ENCODE measurements at regions not wholly inside any gene's neighbourhood (a gene's known extent, or its start where the extent isn't known, plus 50 kb on each side); places are given as distances from the start of the nearest gene placed in this dataset.

GRCh38 chr3:107065094-107065861 lies 312.0 kb upstream of the CCDC54 start:
- no peak for TF ChIP-seq POLR2AphosphoS5 (IDR thresholded peaks at IDR 0.05; ENCODE audit: low read depth, low read length)
- TF ChIP-seq POLR2A (IDR thresholded peaks at IDR 0.05; ENCODE audit: low read depth, low read length), result no peak

All from GM12892 (cell line).